ENCODE measurements at regions not wholly inside any gene's neighbourhood (a gene's known extent, or its start where the extent isn't known, plus 50 kb on each side); places are given as distances from the start of the nearest gene placed in this dataset.

DNA sequence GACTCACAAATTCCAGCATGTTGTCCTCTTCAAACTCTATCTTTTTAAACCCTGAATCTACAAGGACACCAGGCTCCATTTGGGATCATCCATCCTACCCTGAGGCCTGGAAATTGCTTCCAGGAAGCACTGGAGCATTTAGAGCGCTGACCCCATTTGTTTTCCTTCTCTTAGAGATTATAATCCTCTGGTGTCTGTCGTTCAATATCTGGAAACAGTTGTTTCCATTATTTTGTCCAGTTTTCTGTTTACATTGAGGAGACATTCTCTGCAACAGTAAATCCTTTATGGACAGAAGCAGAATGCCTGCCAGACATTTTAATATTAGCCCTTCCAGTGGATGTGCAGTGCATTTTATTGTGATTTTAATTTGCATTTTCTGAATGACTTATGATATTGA, 119.4 kb upstream of the MEOX2 start:
- DNase-seq (ENCODE audit: extremely low read depth, low read depth), result no peak
- TF ChIP-seq, protein P1, sequence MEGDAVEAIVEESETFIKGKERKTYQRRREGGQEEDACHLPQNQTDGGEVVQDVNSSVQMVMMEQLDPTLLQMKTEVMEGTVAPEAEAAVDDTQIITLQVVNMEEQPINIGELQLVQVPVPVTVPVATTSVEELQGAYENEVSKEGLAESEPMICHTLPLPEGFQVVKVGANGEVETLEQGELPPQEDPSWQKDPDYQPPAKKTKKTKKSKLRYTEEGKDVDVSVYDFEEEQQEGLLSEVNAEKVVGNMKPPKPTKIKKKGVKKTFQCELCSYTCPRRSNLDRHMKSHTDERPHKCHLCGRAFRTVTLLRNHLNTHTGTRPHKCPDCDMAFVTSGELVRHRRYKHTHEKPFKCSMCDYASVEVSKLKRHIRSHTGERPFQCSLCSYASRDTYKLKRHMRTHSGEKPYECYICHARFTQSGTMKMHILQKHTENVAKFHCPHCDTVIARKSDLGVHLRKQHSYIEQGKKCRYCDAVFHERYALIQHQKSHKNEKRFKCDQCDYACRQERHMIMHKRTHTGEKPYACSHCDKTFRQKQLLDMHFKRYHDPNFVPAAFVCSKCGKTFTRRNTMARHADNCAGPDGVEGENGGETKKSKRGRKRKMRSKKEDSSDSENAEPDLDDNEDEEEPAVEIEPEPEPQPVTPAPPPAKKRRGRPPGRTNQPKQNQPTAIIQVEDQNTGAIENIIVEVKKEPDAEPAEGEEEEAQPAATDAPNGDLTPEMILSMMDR (IDR thresholded peaks at IDR 0.05; ENCODE audit: low read depth, low read length), result no peak

- no peak for DNase-seq (ENCODE audit: extremely low read depth, low read depth)
- TF ChIP-seq, protein P1 (IDR thresholded peaks at IDR 0.05; ENCODE audit: low read depth, low read length), result no peak
These were observed 115.9 kb upstream of the MEOX2 start for GRCh38 chr7:15802425-15802824.

- TF ChIP-seq, protein P1 (IDR thresholded peaks at IDR 0.05; ENCODE audit: low read depth, low read length), result no peak
- DNase-seq (ENCODE audit: extremely low read depth, low read depth), result no peak
These were observed 115.1 kb upstream of the MEOX2 start for GRCh38 chr7:15801551-15801950.

DNA sequence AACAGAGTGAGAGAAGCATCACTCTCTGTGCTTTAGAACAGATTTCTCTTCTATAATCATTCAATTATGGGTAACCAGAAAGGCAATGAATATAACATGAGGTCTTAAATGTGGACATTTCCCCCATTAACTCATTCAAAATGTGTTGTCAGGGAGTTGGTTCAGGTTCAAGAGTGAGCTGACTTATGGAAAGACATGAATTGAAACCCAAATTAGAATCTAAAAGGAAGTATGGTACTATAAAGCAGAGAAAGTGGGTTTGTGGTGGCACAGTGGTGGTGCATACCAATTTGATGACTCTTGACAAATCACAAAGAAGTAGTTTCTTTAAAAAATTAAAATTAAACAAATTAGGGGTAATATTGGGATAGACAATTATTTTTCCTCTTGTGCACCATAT, 114.6 kb upstream of the MEOX2 start:
- TF ChIP-seq, protein P1 (IDR thresholded peaks at IDR 0.05; ENCODE audit: low read depth, low read length), result no peak
- no peak for DNase-seq (ENCODE audit: extremely low read depth, low read depth)

DNA sequence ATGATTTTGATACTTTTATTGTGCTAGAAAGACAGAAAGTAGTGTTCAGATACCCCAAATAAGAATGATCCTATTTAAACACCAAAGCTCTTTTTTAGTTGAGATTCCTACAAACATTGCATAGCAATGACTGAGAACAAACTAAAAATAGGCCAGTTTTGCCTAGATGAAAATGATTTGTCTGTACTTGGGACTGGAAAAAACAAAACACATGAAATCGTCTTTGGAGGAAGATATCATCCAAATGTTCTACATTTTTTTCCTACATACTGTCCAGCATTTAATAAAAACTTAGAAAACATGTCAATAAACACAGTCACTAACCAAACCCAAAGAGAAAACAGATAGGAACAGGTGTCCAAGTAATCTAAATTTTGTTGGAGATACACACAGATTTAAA, 111.6 kb upstream of the MEOX2 start:
- no peak for DNase-seq (ENCODE audit: extremely low read depth, low read depth)
- TF ChIP-seq, protein P1 (IDR thresholded peaks at IDR 0.05; ENCODE audit: low read depth, low read length), result no peak

DNA sequence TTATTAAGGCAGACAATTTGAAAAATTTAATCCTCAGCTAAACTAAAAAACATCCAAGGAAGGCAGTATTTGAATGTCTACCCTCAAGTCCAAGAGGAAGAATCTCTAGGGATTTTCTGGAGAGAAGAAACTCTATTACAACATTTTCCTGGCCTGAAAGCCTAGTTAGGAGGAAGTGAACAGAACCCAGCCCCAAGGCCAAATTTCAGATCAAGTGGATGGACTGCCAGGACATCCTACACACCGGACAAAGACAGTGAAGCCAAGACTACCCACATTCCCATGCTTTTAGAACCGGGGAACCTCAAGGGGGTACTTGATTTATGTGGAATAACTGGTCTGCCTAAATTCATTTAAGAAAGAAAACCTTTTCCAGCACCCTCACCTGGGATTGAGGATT, 108.9 kb upstream of the MEOX2 start:
- DNase-seq (ENCODE audit: extremely low read depth, low read depth), result no peak
- TF ChIP-seq, protein P1 (IDR thresholded peaks at IDR 0.05; ENCODE audit: low read depth, low read length), result no peak

DNA sequence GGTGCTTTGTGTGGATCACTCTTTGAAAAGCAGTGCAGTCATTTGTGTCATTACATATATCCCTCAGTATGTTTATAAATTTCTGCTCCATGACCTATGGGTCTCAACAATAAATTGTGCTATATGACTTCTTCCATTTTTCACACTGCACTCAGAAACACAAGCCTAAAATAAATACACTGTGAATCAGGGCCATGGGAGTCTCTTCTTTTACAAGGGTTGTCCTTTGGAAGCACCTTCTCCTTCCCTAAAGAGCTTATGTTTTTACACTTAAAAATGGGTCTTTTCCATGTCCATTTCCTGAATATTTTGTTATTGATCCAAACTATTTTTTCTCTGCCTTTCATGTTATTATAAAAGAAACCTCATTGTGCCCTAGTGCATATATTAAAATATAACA, 108.3 kb upstream of the MEOX2 start:
- TF ChIP-seq, protein P1 (IDR thresholded peaks at IDR 0.05; ENCODE audit: low read depth, low read length), result no peak
- DNase-seq (ENCODE audit: extremely low read depth, low read depth), result no peak
